Body of pancreas (tissue), 4 donors: ENCODE measurements at regions not wholly inside any gene's neighbourhood (a gene's known extent, or its start where the extent isn't known, plus 50 kb on each side); places are given as distances from the start of the nearest gene placed in this dataset.

Source experiments
- POLR2A ChIP-seq, 3 donors: fragments of 450-650 bp; IDR thresholded peaks; one replicate each; pipeline ENCODE4 v1.6.1; 2016; ENCODE audit warnings: antibody characterized with exemption in 3 of 3, mild to moderate bottlenecking in 2 of 3
- TF ChIP-seq, protein P1 (sequence below), 7 experiments: fragments of 450-650 bp in 4 of 7; fragments of 200-600 bp in 3 of 7; sonication (generic) in 3 of 7; IDR thresholded peaks; one replicate each; pipeline ENCODE4 v1.5.1; 2016 to 2019; ENCODE audit warnings: antibody characterized with exemption in 7 of 7

DNA sequence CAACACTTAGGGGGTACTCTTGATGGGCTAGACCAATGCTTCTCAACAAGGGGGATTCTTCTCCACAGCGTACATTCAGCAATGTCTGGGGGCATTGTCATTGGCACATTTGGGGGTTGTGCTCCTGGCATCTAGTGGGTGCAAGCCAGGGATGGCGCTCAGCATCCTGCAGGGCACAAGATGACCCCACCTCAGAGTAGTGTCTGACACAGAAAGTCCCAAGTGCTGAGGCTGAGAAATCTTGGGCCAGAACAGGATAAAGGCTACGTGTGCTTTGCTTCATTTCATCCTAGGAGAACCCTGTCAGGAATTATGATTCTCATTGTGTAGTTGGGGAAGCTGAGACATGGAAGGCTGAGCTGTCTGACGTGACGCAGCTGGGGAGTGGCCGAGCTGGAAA is 298.6 kb downstream of the CDH26 start:
- TF ChIP-seq, protein P1, sequence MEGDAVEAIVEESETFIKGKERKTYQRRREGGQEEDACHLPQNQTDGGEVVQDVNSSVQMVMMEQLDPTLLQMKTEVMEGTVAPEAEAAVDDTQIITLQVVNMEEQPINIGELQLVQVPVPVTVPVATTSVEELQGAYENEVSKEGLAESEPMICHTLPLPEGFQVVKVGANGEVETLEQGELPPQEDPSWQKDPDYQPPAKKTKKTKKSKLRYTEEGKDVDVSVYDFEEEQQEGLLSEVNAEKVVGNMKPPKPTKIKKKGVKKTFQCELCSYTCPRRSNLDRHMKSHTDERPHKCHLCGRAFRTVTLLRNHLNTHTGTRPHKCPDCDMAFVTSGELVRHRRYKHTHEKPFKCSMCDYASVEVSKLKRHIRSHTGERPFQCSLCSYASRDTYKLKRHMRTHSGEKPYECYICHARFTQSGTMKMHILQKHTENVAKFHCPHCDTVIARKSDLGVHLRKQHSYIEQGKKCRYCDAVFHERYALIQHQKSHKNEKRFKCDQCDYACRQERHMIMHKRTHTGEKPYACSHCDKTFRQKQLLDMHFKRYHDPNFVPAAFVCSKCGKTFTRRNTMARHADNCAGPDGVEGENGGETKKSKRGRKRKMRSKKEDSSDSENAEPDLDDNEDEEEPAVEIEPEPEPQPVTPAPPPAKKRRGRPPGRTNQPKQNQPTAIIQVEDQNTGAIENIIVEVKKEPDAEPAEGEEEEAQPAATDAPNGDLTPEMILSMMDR (IDR thresholded peaks at IDR 0.05) = no peak
- no peak for TF ChIP-seq POLR2A (IDR thresholded peaks at IDR 0.05)
